HUES64 (cell line): ENCODE measurements at regions not wholly inside any gene's neighbourhood (a gene's known extent, or its start where the extent isn't known, plus 50 kb on each side); places are given as distances from the start of the nearest gene placed in this dataset.

ENCODE experiments used
- H3K27ac ChIP-seq: 2 replicates; pipeline ENCODE4 v1.7.0; 2013; ENCODE audit warnings: low read depth, low read length, inconsistent platforms
- H3K27me3 ChIP-seq: 2 replicates; pipeline ENCODE4 v1.6.1; 2013; ENCODE audit warnings: mild to moderate bottlenecking, low read length; ENCODE audit not compliant: insufficient read depth
- H3K36me3 ChIP-seq: 2 replicates; pipeline ENCODE4 v1.6.1; 2013; ENCODE audit warnings: mild to moderate bottlenecking, low read length; ENCODE audit not compliant: insufficient read depth
- H3K4me1 ChIP-seq: 2 replicates; pipeline ENCODE4 v1.6.1; 2013; ENCODE audit warnings: mild to moderate bottlenecking, low read length, moderate library complexity; ENCODE audit not compliant: insufficient read depth
- H3K4me3 ChIP-seq: 2 replicates; pipeline ENCODE4 v1.5.1; 2013; ENCODE audit warnings: mild to moderate bottlenecking, low read length, moderate library complexity
- H3K9ac ChIP-seq: 2 replicates; pipeline ENCODE4 v1.6.1; 2013; ENCODE audit warnings: mild to moderate bottlenecking, low read depth, low read length
- H3K9me3 ChIP-seq: 2 replicates; pipeline ENCODE4 v1.6.1; 2013; ENCODE audit warnings: low read depth, low read length; ENCODE audit not compliant: insufficient read depth
- WGBS: fragments of 150-250, 120-280 bp; methylation state at CpG from one replicate; pipeline ENCODE4 v1.1.7; 2013; ENCODE audit warnings: missing lambda C conversion rate; 5-methylcytosine and 5-hydroxymethylcytosine counted together

- peaks cover 9% of the 10 kb centered on the region; the same call in 1 of the 2 replicates for H3K36me3 ChIP-seq
- no peaks in the 10 kb centered on the region for H3K27me3 ChIP-seq
- H3K9me3 ChIP-seq: no peaks in the 10 kb centered on the region
- no peak overlapping the region for H3K4me3 ChIP-seq
- H3K9ac ChIP-seq: no peak overlapping the region
- peaks cover 39% of the 10 kb centered on the region for H3K4me1 ChIP-seq
- 53% methylated on average over 6 of the region's 6 CpGs for WGBS
- peak overlapping the region; percentile 48; the same call in 1 of the 2 replicates for H3K27ac ChIP-seq
Measured at GRCh38 chr6:37105148-37106050, 64.6 kb upstream of the PIM1 start.

GRCh38 chr6:37106051-37106363 is 63.9 kb upstream of the PIM1 start:
- Histone ChIP-seq H3K36me3 (peaks cover 13% of the 10 kb centered on the region; the same call in 1 of the 2 replicates), H3K9me3 (no peaks in the 10 kb centered on the region), H3K9ac (no peak overlapping the region), H3K4me1 (peaks cover 38% of the 10 kb centered on the region), H3K27ac (no peak overlapping the region), H3K27me3 (no peaks in the 10 kb centered on the region), H3K4me3 (no peak overlapping the region)

GRCh38 chr6:37106554-37106953 is 63.4 kb upstream of the PIM1 start:
- 94% methylated on average over 8 of the region's 8 CpGs for WGBS
- H3K4me3 ChIP-seq: no peak overlapping the region
- H3K4me1 ChIP-seq: peaks cover 34% of the 10 kb centered on the region
- H3K27me3 ChIP-seq: no peaks in the 10 kb centered on the region
- H3K9ac ChIP-seq: no peak overlapping the region
- H3K9me3 ChIP-seq: no peaks in the 10 kb centered on the region
- no peak overlapping the region for H3K27ac ChIP-seq
- H3K36me3 ChIP-seq: peaks cover 15% of the 10 kb centered on the region; the same call in 1 of the 2 replicates

GRCh38 chr6:37106982-37107491 is 62.9 kb upstream of the PIM1 start:
- Histone ChIP-seq H3K9me3 (no peaks in the 10 kb centered on the region), H3K27me3 (no peaks in the 10 kb centered on the region), H3K4me3 (no peak overlapping the region), H3K4me1 (peaks cover 30% of the 10 kb centered on the region), H3K27ac (no peak overlapping the region), H3K36me3 (peaks cover 18% of the 10 kb centered on the region; the same call in 1 of the 2 replicates), H3K9ac (no peak overlapping the region)
- WGBS: 94% methylated on average over 7 of the region's 7 CpGs

- WGBS: 91% methylated on average over 13 of the region's 13 CpGs
- no peaks in the 10 kb centered on the region for H3K27me3 ChIP-seq
- H3K4me3 ChIP-seq: no peak overlapping the region
- no peak overlapping the region for H3K9ac ChIP-seq
- no peaks in the 10 kb centered on the region for H3K9me3 ChIP-seq
- peaks cover 31% of the 10 kb centered on the region; the same call in 1 of the 2 replicates for H3K36me3 ChIP-seq
- 0 out of 2 replicates have a peak overlapping the region, but pooled peaks have one; percentile 3 for H3K27ac ChIP-seq
- H3K4me1 ChIP-seq: peaks cover 9% of the 10 kb centered on the region
Measured at GRCh38 chr6:37109714-37110499, 60.0 kb upstream of the PIM1 start.

- 84% methylated on average over 9 of the region's 11 CpGs for WGBS
- 0 out of 2 replicates have a peak overlapping the region, but pooled peaks have one; percentile 3 for H3K27ac ChIP-seq
Measured at GRCh38 chr6:37110500-37111461, 59.2 kb upstream of the PIM1 start.

GRCh38 chr6:37113976-37114375 is 56.0 kb upstream of the PIM1 start:
- WGBS: 95% methylated on average over 4 of the region's 4 CpGs
- Histone ChIP-seq H3K27ac (no peak overlapping the region), H3K27me3 (no peaks in the 10 kb centered on the region), H3K4me3 (no peak overlapping the region), H3K9me3 (no peaks in the 10 kb centered on the region), H3K36me3 (peaks cover 48% of the 10 kb centered on the region; the same call in 1 of the 2 replicates), H3K4me1 (no peaks in the 10 kb centered on the region; the same call in 1 of the 2 replicates), H3K9ac (no peak overlapping the region)

More at GRCh38 chr6:37110500-37111461, 59.2 kb upstream of the PIM1 start:
- H3K27me3 ChIP-seq: no peaks in the 10 kb centered on the region
- H3K4me1 ChIP-seq: peaks cover 1% of the 10 kb centered on the region
- H3K4me3 ChIP-seq: no peak overlapping the region
- H3K36me3 ChIP-seq: peaks cover 35% of the 10 kb centered on the region; the same call in 1 of the 2 replicates
- no peaks in the 10 kb centered on the region for H3K9me3 ChIP-seq
- H3K9ac ChIP-seq: no peak overlapping the region

- Histone ChIP-seq H3K27ac (no peak overlapping the region), H3K4me1 (no peaks in the 10 kb centered on the region; the same call in 1 of the 2 replicates), H3K36me3 (peaks cover 44% of the 10 kb centered on the region; the same call in 1 of the 2 replicates), H3K4me3 (no peak overlapping the region), H3K27me3 (no peaks in the 10 kb centered on the region), H3K9ac (no peak overlapping the region), H3K9me3 (no peaks in the 10 kb centered on the region)
- 94% methylated on average over 4 of the region's 4 CpGs for WGBS
Measured at GRCh38 chr6:37114612-37115011, 55.3 kb upstream of the PIM1 start.

- Histone ChIP-seq H3K27ac (peak overlapping the region; percentile 28), H3K4me1 (no peaks in the 10 kb centered on the region), H3K36me3 (peaks cover 40% of the 10 kb centered on the region; the same call in 1 of the 2 replicates), H3K4me3 (no peak overlapping the region), H3K9ac (no peak overlapping the region), H3K27me3 (no peaks in the 10 kb centered on the region), H3K9me3 (no peaks in the 10 kb centered on the region)
- 87% methylated on average over 10 of the region's 10 CpGs for WGBS
Measured at GRCh38 chr6:37115236-37115895, 54.6 kb upstream of the PIM1 start.

GRCh38 chr6:37116326-37116725 is 53.6 kb upstream of the PIM1 start:
- H3K9ac ChIP-seq: no peak overlapping the region
- 100% methylated on average over 2 of the region's 2 CpGs for WGBS
- no peaks in the 10 kb centered on the region for H3K9me3 ChIP-seq
- H3K4me3 ChIP-seq: no peak overlapping the region
- H3K4me1 ChIP-seq: peaks cover 2% of the 10 kb centered on the region; the same call in 1 of the 2 replicates
- peaks cover 33% of the 10 kb centered on the region; the same call in 1 of the 2 replicates for H3K36me3 ChIP-seq
- H3K27me3 ChIP-seq: no peaks in the 10 kb centered on the region
- no peak overlapping the region for H3K27ac ChIP-seq
